Keratinocyte (primary cell): ENCODE measurements at regions not wholly inside any gene's neighbourhood (a gene's known extent, or its start where the extent isn't known, plus 50 kb on each side); places are given as distances from the start of the nearest gene placed in this dataset.

ENCODE experiments used
- DNase-seq: peaks from one replicate; pipeline ENCODE4 v3.0.0-alpha.2; 2011; ENCODE audit warnings: low read depth, missing footprints, low spot score
- FAIRE-seq: peaks from 2 replicates; lab custom pipeline; 2011; peaks lifted over from hg19 to GRCh38; lab: Jason Lieb, UNC
- H2AFZ ChIP-seq: 2 replicates; pipeline ENCODE4 v1.6.0; 2012; ENCODE audit warnings: low read length, control low read depth, inconsistent platforms; ENCODE audit not compliant: control insufficient read depth
- H3K27ac ChIP-seq: 2 replicates; pipeline ENCODE4 v1.5.1; 2011; ENCODE audit warnings: low read length; ENCODE audit not compliant: control insufficient read depth, insufficient read depth
- H3K27me3 ChIP-seq: 3 replicates; pipeline ENCODE4 v1.6.0; 2011; ENCODE audit warnings: low read length; ENCODE audit not compliant: control insufficient read depth, insufficient read depth; ENCODE audit errors: extremely low read depth
- H3K36me3 ChIP-seq, 2 experiments: 2 replicates in 1 of 2; 3 replicates in 1 of 2; pipeline ENCODE4 v1.5.1; 2011; ENCODE audit warnings: low read length in 2 of 2, mild to moderate bottlenecking in 1 of 2; ENCODE audit not compliant: control insufficient read depth in 2 of 2, insufficient read depth in 2 of 2; ENCODE audit errors: extremely low read depth in 1 of 2
- H3K4me1 ChIP-seq: 3 replicates; pipeline ENCODE4 v1.5.1; 2011; ENCODE audit warnings: low read length; ENCODE audit not compliant: control insufficient read depth, insufficient read depth; ENCODE audit errors: extremely low read depth
- H3K4me2 ChIP-seq: 3 replicates; pipeline ENCODE4 v1.6.0; 2011; ENCODE audit warnings: low read depth, low read length; ENCODE audit not compliant: control insufficient read depth, insufficient read depth; ENCODE audit errors: extremely low read depth
- H3K4me3 ChIP-seq, 3 experiments: fragments of 200-600 bp in 1 of 3; sonication (generic) in 1 of 3; 2 replicates in 2 of 3; 3 replicates in 1 of 3; pipeline ENCODE4 v1.5.1; 2011 to 2016; ENCODE audit warnings: low read length in 3 of 3, mild to moderate bottlenecking in 3 of 3, control low read depth in 2 of 3, inconsistent platforms in 1 of 3, low read depth in 1 of 3, mixed read lengths in 1 of 3, mixed run types in 1 of 3, moderate library complexity in 1 of 3; ENCODE audit not compliant: control insufficient read depth in 2 of 3, insufficient read depth in 2 of 3; ENCODE audit errors: extremely low read depth in 1 of 3
- H3K79me2 ChIP-seq: 2 replicates; pipeline ENCODE4 v1.6.0; 2012; ENCODE audit warnings: low read length; ENCODE audit not compliant: control insufficient read depth, insufficient read depth
- H3K9ac ChIP-seq: 3 replicates; pipeline ENCODE4 v1.6.0; 2011; ENCODE audit warnings: low read length; ENCODE audit not compliant: control insufficient read depth, insufficient read depth; ENCODE audit errors: extremely low read depth
- H3K9me1 ChIP-seq: 3 replicates; pipeline ENCODE4 v1.6.0; 2011; ENCODE audit warnings: low read length; ENCODE audit not compliant: control insufficient read depth, insufficient read depth; ENCODE audit errors: extremely low read depth
- H3K9me3 ChIP-seq: 2 replicates; pipeline ENCODE4 v1.5.1; 2012; ENCODE audit warnings: low read depth, low read length; ENCODE audit not compliant: control insufficient read depth
- H4K20me1 ChIP-seq: 3 replicates; pipeline ENCODE4 v1.6.0; 2011; ENCODE audit warnings: low read length; ENCODE audit not compliant: control insufficient read depth, insufficient read depth; ENCODE audit errors: extremely low read depth
- EZH2 ChIP-seq: IDR thresholded peaks from one replicate; pipeline ENCODE4 v1.6.1; 2012; ENCODE audit warnings: inconsistent platforms, mild to moderate bottlenecking, low read length, moderate library complexity
- dilution Hi-C: fragments of 300-500 bp; cut with MboI; formaldehyde crosslinking; loops from one replicate; pipeline ENCODE4 v1.7.0; 2020; ENCODE audit warnings: low sequenced_read_pairs; ENCODE audit not compliant: extremely low pct_ligation_motif_present
- TF ChIP-seq, protein P1 (sequence below), 3 experiments: IDR thresholded peaks in 1 of 3; conservative IDR thresholded peaks in 1 of 3; optimal IDR thresholded peaks in 1 of 3; 2 replicates in 2 of 3; 3 replicates in 1 of 3; pipeline versions ENCODE3 to v1.5.1; 2011; ENCODE audit warnings: low read length in 3 of 3, mild to moderate bottlenecking in 3 of 3, moderate library complexity in 2 of 3, control low read depth in 1 of 3, inconsistent platforms in 1 of 3; ENCODE audit not compliant: insufficient read depth in 2 of 3; ENCODE audit errors: extremely low read depth in 1 of 3

DNA sequence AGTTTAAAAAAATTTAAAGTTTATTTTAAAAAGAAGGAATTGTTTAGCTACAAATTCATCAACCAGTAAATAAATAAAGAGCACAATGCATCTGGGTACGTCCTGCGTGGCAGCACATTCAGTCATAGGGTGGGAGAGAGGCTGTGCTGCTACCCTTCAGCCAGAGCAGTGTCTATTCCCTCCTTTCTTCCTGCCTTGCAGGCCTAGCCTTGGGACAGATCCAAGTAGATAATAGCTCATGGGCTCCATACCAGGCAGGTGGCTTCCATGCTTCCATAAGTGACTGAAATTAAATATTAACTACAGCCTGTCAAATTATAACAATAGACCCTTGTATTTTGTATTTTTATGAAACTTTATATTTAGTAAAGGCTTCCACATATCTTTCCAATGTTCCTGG is 408.3 kb upstream of the RGMB start:
- dilution Hi-C loops = no loop called here
- Histone ChIP-seq H2AFZ (no peak overlapping the region), H3K4me1 (no peaks in the 10 kb centered on the region), H3K4me3 (no peak overlapping the region), H3K27ac (no peak overlapping the region), H3K36me3 (no peaks in the 10 kb centered on the region), H3K79me2 (no peaks in the 10 kb centered on the region), H3K27me3 (no peaks in the 10 kb centered on the region), H3K4me2 (no peak overlapping the region), H3K9me3 (no peaks in the 10 kb centered on the region), H3K9ac (no peak overlapping the region), H4K20me1 (no peaks in the 10 kb centered on the region), H3K9me1 (no peaks in the 10 kb centered on the region)
- FAIRE-seq (no peak), DNase-seq (no peak)
- TF ChIP-seq, protein P1, sequence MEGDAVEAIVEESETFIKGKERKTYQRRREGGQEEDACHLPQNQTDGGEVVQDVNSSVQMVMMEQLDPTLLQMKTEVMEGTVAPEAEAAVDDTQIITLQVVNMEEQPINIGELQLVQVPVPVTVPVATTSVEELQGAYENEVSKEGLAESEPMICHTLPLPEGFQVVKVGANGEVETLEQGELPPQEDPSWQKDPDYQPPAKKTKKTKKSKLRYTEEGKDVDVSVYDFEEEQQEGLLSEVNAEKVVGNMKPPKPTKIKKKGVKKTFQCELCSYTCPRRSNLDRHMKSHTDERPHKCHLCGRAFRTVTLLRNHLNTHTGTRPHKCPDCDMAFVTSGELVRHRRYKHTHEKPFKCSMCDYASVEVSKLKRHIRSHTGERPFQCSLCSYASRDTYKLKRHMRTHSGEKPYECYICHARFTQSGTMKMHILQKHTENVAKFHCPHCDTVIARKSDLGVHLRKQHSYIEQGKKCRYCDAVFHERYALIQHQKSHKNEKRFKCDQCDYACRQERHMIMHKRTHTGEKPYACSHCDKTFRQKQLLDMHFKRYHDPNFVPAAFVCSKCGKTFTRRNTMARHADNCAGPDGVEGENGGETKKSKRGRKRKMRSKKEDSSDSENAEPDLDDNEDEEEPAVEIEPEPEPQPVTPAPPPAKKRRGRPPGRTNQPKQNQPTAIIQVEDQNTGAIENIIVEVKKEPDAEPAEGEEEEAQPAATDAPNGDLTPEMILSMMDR (optimal IDR thresholded peaks at IDR 0.05 in 1 of 3, IDR thresholded peaks at IDR 0.05 in 1 of 3, conservative IDR thresholded peaks at IDR 0.05 in 1 of 3; ENCODE audit: extremely low read depth in 1 of 3, insufficient read depth in 2 of 3, low read length in 3 of 3) = no peak
- no peak for TF ChIP-seq EZH2

DNA sequence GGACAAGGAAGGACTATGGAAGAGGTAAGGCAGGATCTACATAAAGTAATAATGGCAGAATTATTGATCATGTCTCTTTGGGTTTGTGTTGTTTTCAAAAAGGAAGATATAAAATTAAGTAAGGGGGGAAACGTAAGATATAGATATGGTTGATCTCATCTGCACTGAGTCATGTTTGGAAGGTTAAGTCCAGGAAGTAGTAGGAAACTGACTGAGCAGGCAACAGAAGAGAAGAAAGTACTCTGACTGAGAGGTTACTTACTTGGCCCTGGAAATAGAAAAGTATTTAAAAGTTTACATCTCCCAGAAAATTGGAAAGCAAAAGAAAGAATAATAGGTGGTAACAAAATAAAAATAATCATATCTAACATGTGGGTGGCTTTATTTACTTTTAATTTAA is 405.3 kb upstream of the RGMB start:
- no peak overlapping the region for H3K9ac ChIP-seq
- dilution Hi-C loops = no loop called here
- no peaks in the 10 kb centered on the region for H3K9me1 ChIP-seq
- no peak for FAIRE-seq
- H3K4me2 ChIP-seq = no peak overlapping the region
- no peak overlapping the region for H3K27ac ChIP-seq
- H4K20me1 ChIP-seq = no peaks in the 10 kb centered on the region
- H3K9me3 ChIP-seq = no peaks in the 10 kb centered on the region
- no peaks in the 10 kb centered on the region for H3K4me1 ChIP-seq
- H3K4me3 ChIP-seq = no peak overlapping the region
- H2AFZ ChIP-seq = no peak overlapping the region
- H3K36me3 ChIP-seq = no peaks in the 10 kb centered on the region
- H3K79me2 ChIP-seq = no peaks in the 10 kb centered on the region
- no peaks in the 10 kb centered on the region for H3K27me3 ChIP-seq
- no peak for DNase-seq
- TF ChIP-seq, protein P1 (optimal IDR thresholded peaks at IDR 0.05 in 1 of 3, IDR thresholded peaks at IDR 0.05 in 1 of 3, conservative IDR thresholded peaks at IDR 0.05 in 1 of 3; ENCODE audit: extremely low read depth in 1 of 3, insufficient read depth in 2 of 3, low read length in 3 of 3) = no peak
- no peak for TF ChIP-seq EZH2
